GM12891 (cell line): ENCODE measurements at regions not wholly inside any gene's neighbourhood (a gene's known extent, or its start where the extent isn't known, plus 50 kb on each side); places are given as distances from the start of the nearest gene placed in this dataset.

Experiments
- POLR2A ChIP-seq: IDR thresholded peaks from 2 replicates; pipeline ENCODE4 v1.6.1; 2011; ENCODE audit warnings: low read depth, low read length, control low read depth
- POLR2AphosphoS5 ChIP-seq: IDR thresholded peaks from 2 replicates; pipeline ENCODE4 v1.6.1; 2011; ENCODE audit warnings: low read depth, low read length, control low read depth

- no peak for TF ChIP-seq POLR2A
- TF ChIP-seq POLR2AphosphoS5: no peak
Observed at GRCh38 chr9:78144663-78145377, 91.1 kb upstream of the CEP78 start.
